GM18498 (cell line): ENCODE measurements at regions not wholly inside any gene's neighbourhood (a gene's known extent, or its start where the extent isn't known, plus 50 kb on each side); places are given as distances from the start of the nearest gene placed in this dataset.

Experiments
- ATAC-seq: cut with Tn5 transposase; IDR thresholded peaks from one replicate; pipeline ENCODE4 v1.9.1; 2021; ENCODE audit warnings: mild to moderate bottlenecking, moderate library complexity; ENCODE audit not compliant: unreplicated experiment

- no peak for ATAC-seq
Observed at GRCh38 chr3:24740326-24740725, 245.7 kb upstream of the THRB start.

GRCh38 chr3:24741506-24741905, 246.9 kb upstream of the THRB start:
- ATAC-seq: no peak

GRCh38 chr3:24748520-24748919, 253.9 kb upstream of the THRB start:
- no peak for ATAC-seq

- ATAC-seq: no peak
Observed at GRCh38 chr3:24751020-24751419, 256.4 kb upstream of the THRB start.

GRCh38 chr3:24756101-24756888, 261.6 kb upstream of the THRB start:
- ATAC-seq: no peak

GRCh38 chr3:24763393-24763792, 268.7 kb upstream of the THRB start:
- ATAC-seq: no peak

GRCh38 chr3:24764236-24764915, 269.7 kb upstream of the THRB start:
- ATAC-seq: no peak

- no peak for ATAC-seq
Observed at GRCh38 chr3:24765399-24765798, 270.7 kb upstream of the THRB start.

- ATAC-seq: no peak
Observed at GRCh38 chr3:24769918-24770317, 275.3 kb upstream of the THRB start.

- peak; percentile 79 for ATAC-seq
Observed at GRCh38 chr3:24773798-24774197, 279.1 kb upstream of the THRB start.

- no peak for ATAC-seq
Observed at GRCh38 chr3:24780991-24781390, 286.3 kb upstream of the THRB start.

- ATAC-seq: no peak
Observed at GRCh38 chr3:24781454-24781853, 286.8 kb upstream of the THRB start.

GRCh38 chr3:24793896-24794295, 299.2 kb upstream of the THRB start:
- ATAC-seq: no peak

- ATAC-seq: peak; percentile 97
Observed at GRCh38 chr3:24802614-24803013, 308.0 kb upstream of the THRB start.

- ATAC-seq: no peak
Observed at GRCh38 chr3:24804095-24804494, 309.4 kb upstream of the THRB start.

- ATAC-seq: no peak
Observed at GRCh38 chr3:24810881-24811280, 316.2 kb upstream of the THRB start.

- ATAC-seq: no peak
Observed at GRCh38 chr3:24812116-24812515, 317.5 kb upstream of the THRB start.

- ATAC-seq: no peak
Observed at GRCh38 chr3:24818055-24818454, 323.4 kb upstream of the THRB start.

- ATAC-seq: no peak
Observed at GRCh38 chr3:24828011-24828410, 333.4 kb upstream of the THRB start.

GRCh38 chr3:24828551-24828950, 333.9 kb upstream of the THRB start:
- ATAC-seq: no peak

GRCh38 chr3:24829011-24829581, 334.4 kb upstream of the THRB start:
- ATAC-seq: no peak

- no peak for ATAC-seq
Observed at GRCh38 chr3:24829629-24830229, 335.1 kb upstream of the THRB start.
